Panc1 (cell line): ENCODE measurements at regions not wholly inside any gene's neighbourhood (a gene's known extent, or its start where the extent isn't known, plus 50 kb on each side); places are given as distances from the start of the nearest gene placed in this dataset.

Experiments
- CTCF ChIP-seq: fragments of 450-650 bp; IDR thresholded peaks from 2 replicates; pipeline ENCODE4 v1.5.1; 2017; ENCODE audit warnings: mild to moderate bottlenecking
- POLR2AphosphoS5 ChIP-seq: IDR thresholded peaks from 2 replicates; pipeline ENCODE4 v1.6.1; 2012; ENCODE audit warnings: mild to moderate bottlenecking, low read depth, low read length, moderate library complexity
- REST ChIP-seq, 2 experiments: IDR thresholded peaks; 2 replicates each; pipeline ENCODE4 v1.6.1; 2011 to 2012; ENCODE audit warnings: low read depth in 2 of 2, control low read depth in 1 of 2, low read length in 1 of 2, mild to moderate bottlenecking in 1 of 2, moderate library complexity in 1 of 2; ENCODE audit not compliant: insufficient read depth in 1 of 2

- no peak for TF ChIP-seq CTCF
- TF ChIP-seq REST (IDR thresholded peaks at IDR 0.05; ENCODE audit: insufficient read depth in 1 of 2, low read depth in 2 of 2, low read length in 1 of 2), result no peak
- TF ChIP-seq POLR2AphosphoS5, result no peak
These were observed 142.1 kb downstream of the C6orf118 start for GRCh38 chr6:165167311-165167710.
